ENCODE measurements at regions not wholly inside any gene's neighbourhood (a gene's known extent, or its start where the extent isn't known, plus 50 kb on each side); places are given as distances from the start of the nearest gene placed in this dataset.

- H3K4me3 ChIP-seq (ENCODE audit: control extremely low read depth in 1 of 5, extremely low read depth in 1 of 5, insufficient read depth in 1 of 5, low read depth in 2 of 5, low read length in 4 of 5): no peak overlapping the region
- H3K4me1 ChIP-seq (ENCODE audit: control insufficient read depth in 2 of 2, insufficient read depth in 2 of 2, low read length in 2 of 2): no peaks in the 10 kb centered on the region
- Mint-ChIP-seq H3K9me3 (ENCODE audit: insufficient read depth) (no peaks in the 10 kb centered on the region), H3K27ac (no peak overlapping the region), H3K27me3 (no peaks in the 10 kb centered on the region), H3K4me3 (no peak overlapping the region), H3K4me1 (no peaks in the 10 kb centered on the region)
- DNase-seq (no peak), ATAC-seq (ENCODE audit: low read depth) (no peak)
- peaks cover 0 to 2% (median 0%) of the 10 kb centered on the region in 3 donors for H3K9me3 ChIP-seq (ENCODE audit: control extremely low read depth in 1 of 3, control insufficient read depth in 2 of 3, insufficient read depth in 1 of 3, low read length in 2 of 3)
- TF ChIP-seq CTCF (IDR thresholded peaks at IDR 0.05): no peak
- TF ChIP-seq EZH2 (IDR thresholded peaks at IDR 0.05; ENCODE audit: borderline replicate concordance, insufficient read depth, low read depth, low read length, poor library complexity, severe bottlenecking): no peak
- H3K9ac ChIP-seq (ENCODE audit: low read length): no peak overlapping the region
- no peaks in the 10 kb centered on the region for H3K36me3 ChIP-seq (replicated peaks in 1 of 2; ENCODE audit: control extremely low read depth in 1 of 2, control insufficient read depth in 1 of 2, extremely low read depth in 1 of 2, insufficient read depth in 2 of 2, low read length in 1 of 2)
- H3K27me3 ChIP-seq (replicated peaks in 1 of 4; ENCODE audit: control extremely low read depth in 1 of 4, control insufficient read depth in 3 of 4, insufficient read depth in 4 of 4, low read length in 3 of 4): no peaks in the 10 kb centered on the region
- ChIA-PET CTCF (no interaction called here), POLR2A (no interaction called here)
- H4K20me1 ChIP-seq (ENCODE audit: control insufficient read depth, insufficient read depth, low read length, poor library complexity, severe bottlenecking): no peaks in the 10 kb centered on the region
- intact Hi-C loops (cut with micrococcal nuclease): no loop called here
- H3K79me2 ChIP-seq (ENCODE audit: control insufficient read depth, insufficient read depth, low read length): no peaks in the 10 kb centered on the region
- WGBS (ENCODE audit: insufficient coverage): 83% methylated on average over 3 of the region's 3 CpGs
- no peak overlapping the region for H3K27ac ChIP-seq (ENCODE audit: low read length in 2 of 2)
- no peak overlapping the region for H2AFZ ChIP-seq (ENCODE audit: insufficient read depth, low read depth, low read length, poor library complexity, severe bottlenecking)
- H3K4me2 ChIP-seq (replicated peaks; ENCODE audit: low read depth, low read length, poor library complexity, severe bottlenecking): no peak overlapping the region
Measured at GRCh38 chr10:33783078-33783477, 448.6 kb upstream of the NRP1 start.

DNA sequence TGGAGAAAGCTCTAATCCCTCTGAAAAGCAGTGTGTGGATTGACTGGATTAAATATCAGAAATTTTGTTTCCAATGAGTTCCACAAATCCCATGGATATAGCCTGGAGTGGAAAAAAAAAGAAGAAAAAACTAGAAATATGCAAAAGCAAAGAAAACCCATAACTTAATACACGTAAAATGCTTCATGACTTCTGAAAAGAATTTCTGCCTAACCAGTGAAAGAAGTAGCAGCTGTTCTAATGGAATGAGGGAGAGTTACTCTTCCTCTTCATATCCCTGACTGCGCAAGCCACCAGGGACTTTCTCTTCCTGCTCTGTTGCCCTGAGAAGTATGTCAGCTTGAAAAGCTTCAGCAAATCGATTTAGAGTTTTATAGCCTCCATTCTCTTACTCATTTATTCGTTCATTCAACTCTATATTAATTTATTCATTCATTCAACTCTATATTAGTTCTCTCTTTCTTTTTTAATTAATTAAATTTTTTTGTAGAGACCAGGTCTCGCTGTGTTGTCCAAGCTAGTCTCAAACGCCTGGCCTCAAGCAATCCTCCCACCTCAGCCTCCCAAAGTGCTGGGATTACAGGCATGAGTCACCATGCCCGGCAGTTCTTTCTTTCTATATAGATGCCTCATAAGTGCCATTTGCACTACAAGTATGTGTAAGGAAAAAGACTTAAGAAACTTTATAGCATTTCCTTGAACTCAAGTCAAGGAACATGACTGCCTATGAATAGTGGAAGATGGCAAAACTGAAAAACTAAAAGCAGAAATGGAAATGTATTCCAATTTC, 447.3 kb upstream of the NRP1 start:
- Histone ChIP-seq H3K4me3 (ENCODE audit: control extremely low read depth in 1 of 5, extremely low read depth in 1 of 5, insufficient read depth in 1 of 5, low read depth in 2 of 5, low read length in 4 of 5) (no peak overlapping the region), H3K27me3 (replicated peaks in 1 of 4; ENCODE audit: control extremely low read depth in 1 of 4, control insufficient read depth in 3 of 4, insufficient read depth in 4 of 4, low read length in 3 of 4) (no peaks in the 10 kb centered on the region), H3K4me1 (ENCODE audit: control insufficient read depth in 2 of 2, insufficient read depth in 2 of 2, low read length in 2 of 2) (no peaks in the 10 kb centered on the region), H3K79me2 (ENCODE audit: control insufficient read depth, insufficient read depth, low read length) (no peaks in the 10 kb centered on the region), H3K27ac (ENCODE audit: low read length in 2 of 2) (no peak overlapping the region), H4K20me1 (ENCODE audit: control insufficient read depth, insufficient read depth, low read length, poor library complexity, severe bottlenecking) (no peaks in the 10 kb centered on the region), H2AFZ (ENCODE audit: insufficient read depth, low read depth, low read length, poor library complexity, severe bottlenecking) (no peak overlapping the region), H3K4me2 (replicated peaks; ENCODE audit: low read depth, low read length, poor library complexity, severe bottlenecking) (no peak overlapping the region), H3K9ac (ENCODE audit: low read length) (no peak overlapping the region), H3K9me3 (ENCODE audit: control extremely low read depth in 1 of 3, control insufficient read depth in 2 of 3, insufficient read depth in 1 of 3, low read length in 2 of 3) (no peaks in the 10 kb centered on the region), H3K36me3 (replicated peaks in 1 of 2; ENCODE audit: control extremely low read depth in 1 of 2, control insufficient read depth in 1 of 2, extremely low read depth in 1 of 2, insufficient read depth in 2 of 2, low read length in 1 of 2) (no peaks in the 10 kb centered on the region)
- ATAC-seq (ENCODE audit: low read depth) (no peak), DNase-seq (no peak)
- Mint-ChIP-seq H3K4me3 (no peak overlapping the region), H3K27ac (no peak overlapping the region), H3K9me3 (ENCODE audit: insufficient read depth) (no peaks in the 10 kb centered on the region), H3K4me1 (no peaks in the 10 kb centered on the region), H3K27me3 (no peaks in the 10 kb centered on the region)
- POLR2A ChIA-PET: no interaction called here
- intact Hi-C loops (cut with micrococcal nuclease): no loop called here
- CTCF ChIA-PET: no interaction called here
- TF ChIP-seq CTCF (IDR thresholded peaks at IDR 0.05) (no peak), EZH2 (IDR thresholded peaks at IDR 0.05; ENCODE audit: borderline replicate concordance, insufficient read depth, low read depth, low read length, poor library complexity, severe bottlenecking) (no peak)
- whole genome bisulfite sequencing (ENCODE audit: insufficient coverage): no CpG with 5 or more reads among the region's 7 CpGs

Data from B cell (primary cell).